Mucosa of rectum (tissue), 2 donors: ENCODE measurements at regions not wholly inside any gene's neighbourhood (a gene's known extent, or its start where the extent isn't known, plus 50 kb on each side); places are given as distances from the start of the nearest gene placed in this dataset.

Source experiments
- H3K27ac ChIP-seq, 2 donors: one replicate each; pipeline ENCODE4 v1.7.0; 2013; ENCODE audit warnings: inconsistent platforms in 2 of 2, low read depth in 2 of 2, low read length in 2 of 2
- H3K27me3 ChIP-seq, 2 donors: one replicate each; pipeline ENCODE4 v1.7.0; 2013; ENCODE audit warnings: low read length in 2 of 2; ENCODE audit not compliant: control insufficient read depth in 2 of 2, insufficient read depth in 2 of 2
- H3K36me3 ChIP-seq, 2 donors: one replicate each; pipeline ENCODE4 v1.7.0; 2013; ENCODE audit warnings: low read length in 2 of 2; ENCODE audit not compliant: control insufficient read depth in 2 of 2, insufficient read depth in 2 of 2
- H3K4me1 ChIP-seq, 2 donors: one replicate each; pipeline ENCODE4 v1.7.0; 2013; ENCODE audit warnings: low read length in 2 of 2, mild to moderate bottlenecking in 1 of 2; ENCODE audit not compliant: control insufficient read depth in 2 of 2, insufficient read depth in 2 of 2
- H3K4me3 ChIP-seq, 2 donors: one replicate each; pipeline ENCODE4 v1.7.0; 2013; ENCODE audit warnings: low read length in 2 of 2
- H3K9ac ChIP-seq, 2 donors: one replicate each; pipeline ENCODE4 v1.7.0; 2013; ENCODE audit warnings: low read length in 2 of 2, low read depth in 1 of 2, mild to moderate bottlenecking in 1 of 2
- H3K9me3 ChIP-seq, 2 donors: one replicate each; pipeline ENCODE4 v1.7.0; 2013; ENCODE audit warnings: low read length in 2 of 2; ENCODE audit not compliant: control insufficient read depth in 2 of 2
- donor health status: healthy.
- donor health status: Normal muscosa, but diverticular disease.

- Histone ChIP-seq H3K4me1 (peaks cover 12 to 21% of the 10 kb centered on the region in 2 donors), H3K4me3 (no peak overlapping the region), H3K27ac (no peak overlapping the region), H3K9me3 (no peaks in the 10 kb centered on the region), H3K9ac (no peak overlapping the region), H3K36me3 (no peaks in the 10 kb centered on the region), H3K27me3 (no peaks in the 10 kb centered on the region)
Measured at GRCh38 chr2:106704798-106705197, 181.2 kb downstream of the ST6GAL2 start.

- Histone ChIP-seq H3K27ac (no peak overlapping the region), H3K9me3 (no peaks in the 10 kb centered on the region), H3K4me1 (peaks cover 5 to 17% of the 10 kb centered on the region in 2 donors), H3K4me3 (no peak overlapping the region), H3K36me3 (no peaks in the 10 kb centered on the region), H3K9ac (no peak overlapping the region), H3K27me3 (no peaks in the 10 kb centered on the region)
Measured at GRCh38 chr2:106705877-106706276, 180.1 kb downstream of the ST6GAL2 start.

- H3K4me1 ChIP-seq, result peaks cover 5 to 16% of the 10 kb centered on the region in 2 donors
- no peaks in the 10 kb centered on the region for H3K9me3 ChIP-seq
- no peak overlapping the region for H3K27ac ChIP-seq
- H3K4me3 ChIP-seq, result no peak overlapping the region
- H3K27me3 ChIP-seq, result no peaks in the 10 kb centered on the region
- no peak overlapping the region for H3K9ac ChIP-seq
- H3K36me3 ChIP-seq, result no peaks in the 10 kb centered on the region
Measured at GRCh38 chr2:106706283-106706682, 179.7 kb downstream of the ST6GAL2 start.

GRCh38 chr2:106708209-106708608 is 177.8 kb downstream of the ST6GAL2 start:
- Histone ChIP-seq H3K4me1 (peaks cover 0 to 4% of the 10 kb centered on the region in 2 donors), H3K4me3 (no peak overlapping the region), H3K27me3 (no peaks in the 10 kb centered on the region), H3K9ac (no peak overlapping the region), H3K36me3 (no peaks in the 10 kb centered on the region), H3K9me3 (no peaks in the 10 kb centered on the region), H3K27ac (no peak overlapping the region)

- H3K4me1 ChIP-seq, result no peaks in the 10 kb centered on the region
- no peak overlapping the region for H3K9ac ChIP-seq
- H3K27ac ChIP-seq, result no peak overlapping the region
- no peaks in the 10 kb centered on the region for H3K36me3 ChIP-seq
- H3K9me3 ChIP-seq, result no peaks in the 10 kb centered on the region
- no peaks in the 10 kb centered on the region for H3K27me3 ChIP-seq
- H3K4me3 ChIP-seq, result no peak overlapping the region
Measured at GRCh38 chr2:106709229-106709628, 176.7 kb downstream of the ST6GAL2 start.

- no peak overlapping the region for H3K27ac ChIP-seq
- no peak overlapping the region for H3K4me3 ChIP-seq
- H3K27me3 ChIP-seq, result no peaks in the 10 kb centered on the region
- peaks cover 0 to 2% of the 10 kb centered on the region in 2 donors for H3K9me3 ChIP-seq
- no peaks in the 10 kb centered on the region for H3K36me3 ChIP-seq
- H3K9ac ChIP-seq, result no peak overlapping the region
- H3K4me1 ChIP-seq, result no peaks in the 10 kb centered on the region
Measured at GRCh38 chr2:106719222-106719621, 166.7 kb downstream of the ST6GAL2 start.

GRCh38 chr2:106720026-106720425 is 165.9 kb downstream of the ST6GAL2 start:
- no peak overlapping the region for H3K27ac ChIP-seq
- H3K4me1 ChIP-seq, result no peaks in the 10 kb centered on the region
- peaks cover 0 to 2% of the 10 kb centered on the region in 2 donors for H3K9me3 ChIP-seq
- H3K4me3 ChIP-seq, result no peak overlapping the region
- H3K36me3 ChIP-seq, result no peaks in the 10 kb centered on the region
- H3K9ac ChIP-seq, result no peak overlapping the region
- no peaks in the 10 kb centered on the region for H3K27me3 ChIP-seq

- Histone ChIP-seq H3K27ac (no peak overlapping the region), H3K9ac (no peak overlapping the region), H3K4me3 (no peak overlapping the region), H3K4me1 (no peaks in the 10 kb centered on the region), H3K27me3 (no peaks in the 10 kb centered on the region), H3K36me3 (no peaks in the 10 kb centered on the region), H3K9me3 (no peaks in the 10 kb centered on the region)
Measured at GRCh38 chr2:106724301-106724794, 161.6 kb downstream of the ST6GAL2 start.

GRCh38 chr2:106734165-106734564 is 151.8 kb downstream of the ST6GAL2 start:
- H3K36me3 ChIP-seq, result no peaks in the 10 kb centered on the region

GRCh38 chr2:106735807-106736206 is 150.2 kb downstream of the ST6GAL2 start:
- Histone ChIP-seq H3K4me3 (no peak overlapping the region), H3K27ac (no peak overlapping the region), H3K9ac (no peak overlapping the region), H3K36me3 (no peaks in the 10 kb centered on the region), H3K9me3 (no peaks in the 10 kb centered on the region), H3K27me3 (peaks cover 0 to 2% of the 10 kb centered on the region in 2 donors), H3K4me1 (no peaks in the 10 kb centered on the region)

More at GRCh38 chr2:106734165-106734564, 151.8 kb downstream of the ST6GAL2 start:
- H3K4me3 ChIP-seq, result no peak overlapping the region
- H3K4me1 ChIP-seq, result no peaks in the 10 kb centered on the region
- peaks cover 0 to 2% of the 10 kb centered on the region in 2 donors for H3K27me3 ChIP-seq
- no peak overlapping the region for H3K27ac ChIP-seq
- H3K9me3 ChIP-seq, result no peaks in the 10 kb centered on the region
- H3K9ac ChIP-seq, result no peak overlapping the region

- Histone ChIP-seq H3K36me3 (no peaks in the 10 kb centered on the region), H3K4me3 (no peak overlapping the region), H3K4me1 (no peaks in the 10 kb centered on the region), H3K9me3 (no peaks in the 10 kb centered on the region), H3K27me3 (peaks cover 0 to 2% of the 10 kb centered on the region in 2 donors), H3K9ac (no peak overlapping the region), H3K27ac (no peak overlapping the region)
Measured at GRCh38 chr2:106736221-106736620, 149.7 kb downstream of the ST6GAL2 start.
